ENCODE measurements at regions not wholly inside any gene's neighbourhood (a gene's known extent, or its start where the extent isn't known, plus 50 kb on each side); places are given as distances from the start of the nearest gene placed in this dataset.

- no peaks in the 10 kb centered on the region for H3K9me3 ChIP-seq (ENCODE audit: low read depth, low read length, poor library complexity, severe bottlenecking)
- CTCF ChIA-PET, result no interaction called here
- H3K27me3 ChIP-seq (replicated peaks; ENCODE audit: insufficient read depth, low read depth, low read length, poor library complexity), result no peaks in the 10 kb centered on the region
- H3K27ac ChIP-seq (ENCODE audit: low read depth, low read length, poor library complexity, severe bottlenecking), result no peak overlapping the region
- BruUV-seq (replicated peaks), result no TSS peak
- intact Hi-C loops (cut with micrococcal nuclease; ENCODE audit: unreplicated experiment), result no loop called here
- POLR2A ChIA-PET (ENCODE audit: low non-redundant PET), result no interaction called here
- H3K4me3 ChIP-seq (ENCODE audit: low read depth, low read length, poor library complexity, severe bottlenecking), result no peak overlapping the region
- no peak for TF ChIP-seq EZH2 (IDR thresholded peaks at IDR 0.05; ENCODE audit: borderline replicate concordance, low read depth, low read length, poor library complexity, severe bottlenecking)
- TF ChIP-seq, protein P1, sequence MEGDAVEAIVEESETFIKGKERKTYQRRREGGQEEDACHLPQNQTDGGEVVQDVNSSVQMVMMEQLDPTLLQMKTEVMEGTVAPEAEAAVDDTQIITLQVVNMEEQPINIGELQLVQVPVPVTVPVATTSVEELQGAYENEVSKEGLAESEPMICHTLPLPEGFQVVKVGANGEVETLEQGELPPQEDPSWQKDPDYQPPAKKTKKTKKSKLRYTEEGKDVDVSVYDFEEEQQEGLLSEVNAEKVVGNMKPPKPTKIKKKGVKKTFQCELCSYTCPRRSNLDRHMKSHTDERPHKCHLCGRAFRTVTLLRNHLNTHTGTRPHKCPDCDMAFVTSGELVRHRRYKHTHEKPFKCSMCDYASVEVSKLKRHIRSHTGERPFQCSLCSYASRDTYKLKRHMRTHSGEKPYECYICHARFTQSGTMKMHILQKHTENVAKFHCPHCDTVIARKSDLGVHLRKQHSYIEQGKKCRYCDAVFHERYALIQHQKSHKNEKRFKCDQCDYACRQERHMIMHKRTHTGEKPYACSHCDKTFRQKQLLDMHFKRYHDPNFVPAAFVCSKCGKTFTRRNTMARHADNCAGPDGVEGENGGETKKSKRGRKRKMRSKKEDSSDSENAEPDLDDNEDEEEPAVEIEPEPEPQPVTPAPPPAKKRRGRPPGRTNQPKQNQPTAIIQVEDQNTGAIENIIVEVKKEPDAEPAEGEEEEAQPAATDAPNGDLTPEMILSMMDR (conservative IDR thresholded peaks at IDR 0.05; ENCODE audit: low read depth, low read length), result no peak
- no peaks in the 10 kb centered on the region for H3K36me3 ChIP-seq (ENCODE audit: insufficient read depth, low read length, poor library complexity, severe bottlenecking)
- no peak for DNase-seq (ENCODE audit: low spot score)
- H3K4me1 ChIP-seq (ENCODE audit: insufficient read depth, low read length, poor library complexity, severe bottlenecking), result no peaks in the 10 kb centered on the region
These were observed 757.5 kb upstream of the TMEFF2 start for GRCh38 chr2:192952245-192952644.

DNA sequence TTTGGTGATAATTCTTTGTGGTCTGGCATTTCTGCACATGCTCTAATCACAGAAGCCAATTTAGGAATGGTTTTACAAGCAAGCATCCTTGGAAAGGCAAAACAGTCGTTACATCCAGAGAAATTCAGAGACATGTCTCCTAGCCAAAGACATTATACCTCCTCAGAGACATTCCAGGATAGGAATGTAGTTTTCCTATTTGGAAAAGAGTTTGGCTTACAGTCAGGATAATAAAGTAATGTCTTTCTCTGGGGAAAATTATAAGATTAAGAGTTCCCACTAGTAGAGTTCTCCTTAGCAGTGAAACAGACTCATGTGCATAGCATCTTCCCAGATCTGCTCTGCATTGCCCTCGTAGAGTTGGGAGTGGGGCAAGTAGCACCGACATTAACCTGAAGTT is 753.6 kb upstream of the TMEFF2 start:
- H3K4me1 ChIP-seq (ENCODE audit: insufficient read depth, low read length, poor library complexity, severe bottlenecking), result no peaks in the 10 kb centered on the region
- CTCF ChIA-PET, result no interaction called here
- intact Hi-C loops (cut with micrococcal nuclease; ENCODE audit: unreplicated experiment), result no loop called here

DNA sequence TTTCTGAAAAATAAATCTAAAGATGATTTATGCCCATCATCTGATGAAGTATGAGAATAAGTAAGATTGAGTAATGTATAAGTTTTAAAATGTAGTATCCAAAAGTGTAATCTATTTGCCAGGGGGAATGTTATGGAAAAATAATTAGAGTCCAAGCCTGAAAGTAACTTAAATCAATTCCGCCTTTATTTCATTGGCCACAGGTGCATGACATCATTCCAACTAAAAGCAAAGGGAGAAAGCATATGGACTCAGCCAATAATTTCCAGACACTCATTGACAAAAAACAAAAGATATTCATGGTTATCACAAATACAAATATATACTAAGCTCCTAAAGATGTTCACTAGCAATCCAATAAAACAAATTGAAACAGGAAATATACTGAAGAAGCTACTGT is 752.6 kb upstream of the TMEFF2 start:
- no peak for DNase-seq (ENCODE audit: low spot score)
- intact Hi-C loops (cut with micrococcal nuclease; ENCODE audit: unreplicated experiment), result no loop called here
- Histone ChIP-seq H3K4me3 (ENCODE audit: low read depth, low read length, poor library complexity, severe bottlenecking) (no peak overlapping the region), H3K9me3 (ENCODE audit: low read depth, low read length, poor library complexity, severe bottlenecking) (peaks cover 10% of the 10 kb centered on the region), H3K27me3 (replicated peaks; ENCODE audit: insufficient read depth, low read depth, low read length, poor library complexity) (no peaks in the 10 kb centered on the region), H3K27ac (ENCODE audit: low read depth, low read length, poor library complexity, severe bottlenecking) (no peak overlapping the region), H3K36me3 (ENCODE audit: insufficient read depth, low read length, poor library complexity, severe bottlenecking) (no peaks in the 10 kb centered on the region), H3K4me1 (ENCODE audit: insufficient read depth, low read length, poor library complexity, severe bottlenecking) (no peaks in the 10 kb centered on the region)
- BruUV-seq (replicated peaks), result no TSS peak
- ChIA-PET POLR2A (ENCODE audit: low non-redundant PET) (no interaction called here), CTCF (no interaction called here)
- TF ChIP-seq, protein P1 (conservative IDR thresholded peaks at IDR 0.05; ENCODE audit: low read depth, low read length), result no peak
- no peak for TF ChIP-seq EZH2 (IDR thresholded peaks at IDR 0.05; ENCODE audit: borderline replicate concordance, low read depth, low read length, poor library complexity, severe bottlenecking)

More for the DNA sequence above, 753.6 kb upstream of the TMEFF2 start:
- no peak for DNase-seq (ENCODE audit: low spot score)
- no TSS peak for BruUV-seq (replicated peaks)
- no peaks in the 10 kb centered on the region for H3K27me3 ChIP-seq (replicated peaks; ENCODE audit: insufficient read depth, low read depth, low read length, poor library complexity)
- H3K36me3 ChIP-seq (ENCODE audit: insufficient read depth, low read length, poor library complexity, severe bottlenecking), result no peaks in the 10 kb centered on the region
- POLR2A ChIA-PET (ENCODE audit: low non-redundant PET), result no interaction called here
- no peak overlapping the region for H3K27ac ChIP-seq (ENCODE audit: low read depth, low read length, poor library complexity, severe bottlenecking)
- peaks cover 3% of the 10 kb centered on the region for H3K9me3 ChIP-seq (ENCODE audit: low read depth, low read length, poor library complexity, severe bottlenecking)
- no peak overlapping the region for H3K4me3 ChIP-seq (ENCODE audit: low read depth, low read length, poor library complexity, severe bottlenecking)
- TF ChIP-seq EZH2 (IDR thresholded peaks at IDR 0.05; ENCODE audit: borderline replicate concordance, low read depth, low read length, poor library complexity, severe bottlenecking), result no peak
- TF ChIP-seq, protein P1 (conservative IDR thresholded peaks at IDR 0.05; ENCODE audit: low read depth, low read length), result no peak
